ENCODE measurements at regions not wholly inside any gene's neighbourhood (a gene's known extent, or its start where the extent isn't known, plus 50 kb on each side); places are given as distances from the start of the nearest gene placed in this dataset.
"Not testable (repeated sequence)": the region's sequence is repeated elsewhere in the genome, so short reads cannot be mapped to it uniquely, and the experiment has no call there.

DNA sequence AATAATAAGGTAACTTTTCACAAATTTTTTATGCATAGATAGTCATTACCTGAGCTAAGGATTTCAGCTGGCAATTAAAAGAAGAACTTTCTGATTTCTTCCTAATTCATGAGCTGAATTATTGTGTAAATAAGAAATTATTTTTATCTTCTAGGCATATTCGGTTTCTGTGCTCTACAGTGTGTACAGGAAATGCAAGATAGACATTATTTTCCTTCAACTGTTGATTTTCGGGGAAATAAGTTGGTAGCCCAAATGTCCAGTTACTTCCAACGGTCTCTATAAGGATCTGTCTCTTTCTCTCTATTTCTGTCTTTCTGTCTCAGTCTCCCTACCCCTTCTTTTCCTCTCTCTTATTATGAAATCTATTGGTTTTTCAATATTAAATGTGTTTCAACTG is 137.3 kb upstream of the CLNK start:
- DNase-seq (ENCODE audit: low read depth): no peak

DNA sequence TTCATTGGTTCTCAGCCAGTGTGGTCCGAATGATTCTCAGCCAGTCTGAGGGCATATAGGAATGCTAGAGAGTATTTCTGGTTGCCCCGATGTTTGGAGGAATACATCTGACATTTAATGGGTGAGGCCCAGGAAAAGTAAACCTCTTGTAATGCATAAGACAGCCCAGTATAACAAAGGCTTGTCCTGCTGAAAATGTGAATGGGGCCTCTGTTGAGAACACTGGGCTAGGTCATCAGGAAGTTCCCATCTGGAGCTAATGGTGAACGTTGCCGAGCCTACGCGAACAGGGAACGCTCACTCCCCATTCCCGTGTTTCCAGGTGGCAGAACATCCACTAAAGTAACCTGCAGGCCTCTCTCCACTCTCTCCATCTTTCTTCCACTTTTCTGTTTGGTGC is 132.0 kb upstream of the CLNK start:
- DNase-seq (ENCODE audit: low read depth): no peak

DNA sequence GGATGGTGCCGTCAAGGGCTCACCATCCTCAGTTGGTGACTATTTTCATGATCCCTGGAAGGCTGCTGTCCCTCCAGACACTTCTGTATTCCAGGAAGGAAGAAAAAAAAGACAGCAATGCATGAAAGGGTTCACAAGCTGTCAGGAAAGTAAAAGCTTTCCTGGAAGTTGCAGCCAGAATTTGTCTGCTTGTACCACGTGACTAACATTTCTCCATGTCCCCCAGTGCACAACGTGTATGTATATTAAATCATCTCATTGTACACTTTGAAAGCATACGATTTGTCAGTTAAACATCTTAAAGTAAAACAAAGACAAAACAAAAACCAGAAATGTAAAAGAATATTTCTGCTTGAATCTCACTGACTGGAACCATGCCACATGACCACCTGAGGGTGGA is 127.4 kb upstream of the CLNK start:
- DNase-seq (ENCODE audit: low read depth): no peak

DNA sequence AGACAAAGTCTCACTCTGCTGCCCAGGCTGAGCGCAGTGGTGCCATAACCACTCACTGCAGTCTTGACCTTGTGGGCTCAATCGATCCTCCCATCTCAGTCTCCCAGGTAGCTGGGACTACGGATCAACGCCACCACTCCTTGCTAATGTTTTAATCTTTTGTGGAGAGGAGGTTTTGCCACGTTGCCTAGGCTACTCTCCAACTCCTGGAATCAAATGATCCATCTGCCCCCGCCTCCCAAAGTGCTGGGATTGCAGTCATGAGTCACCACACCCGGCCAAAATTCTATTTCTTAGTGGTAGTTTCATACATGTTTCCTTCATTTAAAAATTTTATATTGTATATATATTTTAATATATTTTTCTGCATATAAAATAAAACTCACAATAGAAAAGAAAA is 125.8 kb upstream of the CLNK start:
- DNase-seq (ENCODE audit: low read depth): no peak

DNA sequence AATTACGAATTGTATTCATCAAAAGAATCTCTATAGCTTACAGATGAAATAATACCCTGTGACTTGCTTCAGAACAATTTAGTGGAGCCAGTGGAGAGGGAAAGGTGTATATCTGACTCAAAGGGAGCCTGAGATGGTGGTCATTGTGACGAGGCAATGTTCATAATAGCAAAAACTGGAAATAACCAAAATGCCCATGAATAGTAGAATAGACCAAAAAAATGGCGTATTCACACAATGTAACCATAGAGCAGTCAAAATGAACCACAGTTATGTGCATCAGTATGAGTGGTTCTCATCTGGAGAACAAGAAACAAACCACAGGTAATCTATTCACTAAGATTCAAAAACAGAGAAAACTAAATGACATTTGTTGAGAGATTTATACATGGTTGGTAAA is 125.3 kb upstream of the CLNK start:
- no peak for DNase-seq (ENCODE audit: low read depth)

DNA sequence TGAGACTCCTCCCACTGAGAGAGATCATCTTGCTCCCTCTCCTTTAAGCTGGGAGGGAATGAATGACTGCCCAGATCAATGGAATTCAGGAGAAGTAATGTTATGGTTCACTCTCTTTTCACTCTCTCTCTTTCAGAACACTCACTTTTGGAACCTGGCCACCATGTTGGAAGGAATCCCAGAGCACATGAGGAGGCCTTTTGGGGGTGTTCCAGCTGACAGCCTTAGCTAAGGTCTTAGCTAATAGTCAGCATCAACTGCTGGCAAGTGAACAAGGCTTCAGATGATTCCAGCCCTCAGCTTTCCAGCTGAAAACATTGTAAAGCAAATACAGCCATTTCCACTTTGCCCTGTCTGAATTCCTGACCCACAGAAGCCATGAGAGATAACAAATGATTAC is 124.0 kb upstream of the CLNK start:
- no peak for DNase-seq (ENCODE audit: low read depth)

DNA sequence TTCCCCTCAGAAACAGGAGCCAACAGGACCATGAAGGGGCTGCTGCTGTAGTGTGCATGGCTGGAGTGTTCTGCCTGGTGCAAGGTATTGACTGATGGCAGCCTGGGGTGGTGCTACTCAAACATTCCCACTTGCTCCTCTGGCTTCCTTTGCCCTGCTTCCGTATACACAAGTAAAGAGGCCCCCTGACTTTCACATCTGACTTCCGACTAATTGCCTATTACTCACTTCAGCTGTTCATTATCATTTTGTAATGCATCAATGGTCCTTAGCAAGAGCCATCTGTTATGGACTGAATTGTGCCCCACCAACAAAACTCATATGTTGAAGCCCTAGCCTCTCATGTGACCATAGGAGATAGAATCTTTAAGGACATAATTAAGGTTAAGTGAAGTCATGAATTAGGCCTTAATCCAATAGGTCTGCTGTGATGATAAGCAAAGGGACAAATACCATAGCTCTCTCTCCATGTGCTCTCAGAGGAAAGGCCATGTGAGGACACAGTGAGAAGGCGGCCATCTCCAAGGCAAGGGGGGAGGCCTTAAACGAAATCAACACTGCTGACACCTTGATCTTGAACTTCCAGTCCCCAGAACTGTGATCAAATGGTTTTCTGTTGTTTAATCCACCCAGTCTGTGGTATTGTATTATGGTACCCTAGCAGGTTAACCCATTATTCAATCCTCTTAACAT is 122.5 kb upstream of the CLNK start:
- DNase-seq (ENCODE audit: low read depth): no peak

DNA sequence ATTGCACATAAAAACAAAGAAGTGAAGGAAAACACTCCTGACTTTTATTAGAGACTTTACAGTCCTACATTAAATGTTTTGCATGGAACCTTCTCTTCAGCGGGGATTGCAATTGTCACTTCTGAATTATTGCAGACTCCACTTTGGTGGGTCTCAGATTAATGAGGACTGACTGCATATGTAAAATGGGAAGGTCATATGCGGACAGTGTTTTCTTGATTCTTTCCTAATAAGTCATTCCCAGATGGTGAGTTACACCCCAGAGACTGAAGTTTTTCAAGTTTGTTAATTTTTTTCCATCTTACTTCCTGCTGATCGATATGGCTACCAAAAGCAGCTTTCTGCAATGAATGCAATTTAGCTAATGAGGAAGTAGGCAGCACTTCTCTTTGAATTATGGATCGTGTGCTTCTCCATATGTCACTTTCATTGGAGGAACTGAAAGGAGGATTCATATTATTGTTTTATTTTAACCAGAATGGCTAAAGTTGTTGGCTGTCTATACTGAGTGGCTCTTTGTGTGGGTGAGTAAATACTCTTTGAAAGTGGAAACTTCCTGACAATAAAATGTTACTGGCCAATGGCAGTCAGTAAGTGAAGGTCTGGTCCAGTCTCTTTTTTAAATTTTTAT is 119.3 kb upstream of the CLNK start:
- no peak for DNase-seq (ENCODE audit: low read depth)

DNA sequence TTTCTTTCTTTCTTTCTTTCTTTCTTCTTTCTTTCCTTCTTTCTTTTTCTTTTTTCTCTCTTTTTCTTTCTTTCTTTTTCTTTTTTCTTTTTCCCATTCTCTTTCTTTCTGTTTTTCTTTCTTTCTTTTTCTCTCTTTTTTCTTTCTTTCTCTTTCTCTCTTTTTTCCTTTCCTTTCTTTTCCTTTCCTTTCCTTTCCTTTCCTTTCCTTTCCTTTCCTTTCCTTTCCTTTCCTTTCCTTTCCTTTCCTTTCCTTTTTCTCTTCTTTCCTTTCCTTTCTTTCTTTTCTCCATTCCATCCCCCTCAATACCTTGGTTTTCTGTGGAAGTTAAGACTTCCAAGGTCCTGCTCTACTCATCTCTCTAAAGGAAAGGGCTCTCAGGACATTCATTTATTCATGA is 102.8 kb upstream of the CLNK start:
- DNase-seq (ENCODE audit: low read depth): no peak

DNA sequence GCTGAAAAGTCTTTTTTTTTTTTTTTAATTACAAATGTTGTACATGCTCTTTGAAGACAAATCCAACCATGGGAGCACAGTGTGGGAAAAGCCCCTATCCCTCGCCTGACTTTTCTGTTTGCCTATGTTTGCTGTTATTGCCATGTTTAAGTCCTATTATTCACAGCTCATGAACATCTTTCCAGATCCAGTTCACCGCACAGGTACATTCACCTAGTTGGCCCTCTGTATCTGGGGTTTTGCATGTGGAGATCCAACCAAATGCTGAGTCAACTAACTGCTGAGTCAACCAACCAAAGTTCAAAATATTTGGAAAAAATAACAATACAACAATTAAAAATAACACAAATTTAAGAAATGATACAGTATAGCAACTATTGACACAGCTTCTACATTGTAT is 100.1 kb upstream of the CLNK start:
- no peak for DNase-seq (ENCODE audit: low read depth)

DNA sequence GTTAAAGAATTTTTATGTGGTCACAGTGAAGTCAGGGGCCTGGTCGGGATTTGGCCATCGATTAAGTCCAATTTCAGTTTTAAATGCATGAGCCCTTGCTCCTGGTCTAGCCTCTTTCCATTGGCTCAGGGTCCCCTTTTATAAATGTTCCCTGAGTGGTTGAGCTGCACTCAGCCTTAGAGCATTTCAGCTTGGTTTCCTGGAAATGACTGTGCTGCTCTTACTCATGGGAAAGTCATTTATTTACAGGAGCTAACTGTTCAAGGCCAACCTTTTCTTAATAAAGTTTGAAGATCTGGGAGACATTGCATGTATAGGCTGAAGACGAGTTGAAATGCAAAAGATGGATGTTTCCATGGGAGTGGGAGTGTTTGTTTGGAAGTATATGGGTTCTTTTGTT is 98.8 kb upstream of the CLNK start:
- DNase-seq (ENCODE audit: low read depth): no peak

DNA sequence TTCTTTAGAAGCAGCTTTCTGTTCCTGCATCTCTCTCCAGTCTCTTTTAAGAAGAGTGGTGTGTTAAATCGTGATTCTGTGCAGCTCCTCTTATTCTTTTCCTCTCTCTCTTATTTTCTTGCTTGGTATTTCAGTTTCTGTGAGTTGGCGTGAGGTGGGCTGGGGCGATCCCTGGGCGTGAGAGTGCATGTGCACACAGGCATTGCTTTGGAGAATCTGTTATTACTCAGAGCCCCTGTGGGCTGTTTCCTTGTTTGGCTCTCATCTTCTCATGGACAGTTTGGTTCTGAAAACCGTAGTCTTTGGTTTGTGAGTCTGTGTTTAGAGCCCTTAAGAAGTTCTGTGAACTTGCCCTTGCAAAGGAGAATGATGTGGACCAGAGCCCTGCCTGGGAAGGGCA is 97.2 kb upstream of the CLNK start:
- no peak for DNase-seq (ENCODE audit: low read depth)

DNA sequence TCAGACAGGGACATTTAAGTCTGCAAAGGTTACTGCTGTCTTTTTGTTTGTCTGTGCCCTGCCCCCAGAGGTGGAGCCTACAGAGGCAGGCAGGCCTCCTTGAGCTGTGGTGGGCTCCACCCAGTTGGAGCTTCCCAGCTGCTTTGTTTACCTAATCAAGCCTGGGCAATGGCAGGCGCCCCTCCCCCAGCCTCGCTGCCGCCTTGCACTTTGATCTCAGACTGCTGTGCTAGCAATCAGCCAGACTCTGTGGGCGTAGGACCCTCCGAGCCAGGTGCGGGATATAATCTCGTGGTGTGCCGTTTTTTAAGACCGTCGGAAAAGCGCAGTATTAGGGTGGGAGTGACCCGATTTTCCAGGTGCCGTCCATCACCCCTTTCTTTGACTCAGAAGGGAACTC is 96.2 kb upstream of the CLNK start:
- DNase-seq (ENCODE audit: low read depth): not testable (repeated sequence)

DNA sequence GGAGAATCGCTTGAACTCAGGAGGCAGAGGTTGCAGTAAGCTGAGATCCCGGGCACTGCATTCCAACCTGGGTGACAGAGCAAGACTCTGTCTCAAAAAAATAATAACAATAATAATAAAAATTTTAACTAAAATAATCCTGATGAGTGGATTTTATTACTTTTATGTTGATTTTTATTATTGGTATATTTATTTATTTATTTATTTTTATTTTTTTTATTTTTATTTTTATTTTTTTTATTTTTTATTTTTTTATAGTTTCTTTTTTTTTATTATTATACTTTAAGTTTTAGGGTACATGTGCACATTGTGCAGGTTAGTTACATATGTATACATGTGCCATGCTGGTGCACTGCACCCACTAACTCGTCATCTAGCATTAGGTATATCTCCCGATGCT is 90.6 kb upstream of the CLNK start:
- DNase-seq (ENCODE audit: low read depth): not testable (repeated sequence)

DNA sequence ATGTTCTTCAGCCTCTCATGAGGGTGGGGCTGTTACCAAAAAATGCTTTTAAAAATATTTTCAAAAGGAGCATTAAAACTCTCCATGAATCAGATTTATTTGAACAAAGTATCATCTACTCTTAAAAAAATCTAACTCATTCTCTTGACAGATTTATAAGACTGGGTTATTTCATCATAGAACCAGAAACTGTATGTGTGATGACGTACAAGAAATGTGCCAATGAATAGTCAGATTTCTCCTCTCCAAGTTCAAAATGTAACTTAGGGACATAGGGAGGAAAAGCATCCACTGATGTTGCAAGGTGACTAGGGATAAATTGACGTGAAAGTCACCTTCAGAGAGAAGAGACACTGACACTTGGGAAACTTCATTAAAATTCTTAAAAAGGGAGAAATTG is 89.1 kb upstream of the CLNK start:
- DNase-seq (ENCODE audit: low read depth): no peak

DNA sequence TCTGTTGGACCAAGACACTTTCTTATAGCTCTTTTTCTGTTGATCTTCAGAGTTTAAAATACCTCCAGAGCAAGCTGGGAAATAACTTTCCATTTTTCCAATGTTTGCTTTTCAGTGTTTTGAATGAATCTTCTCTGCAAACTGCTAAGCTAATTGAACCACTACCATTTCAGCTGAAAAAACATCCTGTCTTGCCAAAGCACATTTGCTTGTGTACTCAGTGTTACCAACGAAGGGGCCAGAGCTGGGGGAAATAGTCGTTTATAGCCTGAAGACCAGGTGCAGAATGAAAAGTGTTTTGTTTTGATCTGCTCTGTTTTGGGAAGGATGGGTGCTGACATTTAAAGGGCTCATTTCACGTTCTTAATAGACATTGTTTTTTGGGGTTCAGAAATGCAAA is 88.4 kb upstream of the CLNK start:
- DNase-seq (ENCODE audit: low read depth): no peak

DNA sequence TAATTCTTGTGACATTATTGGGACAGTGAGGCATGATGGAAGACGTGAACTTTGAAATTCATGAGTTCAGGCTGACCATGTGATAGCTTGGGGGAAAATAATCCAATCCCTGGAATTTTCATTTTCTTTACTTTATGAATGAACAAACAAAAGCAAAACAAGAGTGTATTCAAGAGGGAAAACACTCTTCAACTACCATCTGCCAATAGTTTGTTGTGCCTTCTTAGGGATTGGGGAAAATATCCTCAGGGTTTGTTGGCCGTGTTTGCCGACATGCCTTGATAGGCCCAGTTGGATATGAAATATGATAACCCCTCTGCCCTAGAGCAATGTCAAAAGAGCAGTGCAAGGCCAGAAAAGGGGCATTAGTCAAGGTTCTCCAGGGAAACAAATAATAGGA is 80.8 kb upstream of the CLNK start:
- DNase-seq (ENCODE audit: low read depth): no peak

DNA sequence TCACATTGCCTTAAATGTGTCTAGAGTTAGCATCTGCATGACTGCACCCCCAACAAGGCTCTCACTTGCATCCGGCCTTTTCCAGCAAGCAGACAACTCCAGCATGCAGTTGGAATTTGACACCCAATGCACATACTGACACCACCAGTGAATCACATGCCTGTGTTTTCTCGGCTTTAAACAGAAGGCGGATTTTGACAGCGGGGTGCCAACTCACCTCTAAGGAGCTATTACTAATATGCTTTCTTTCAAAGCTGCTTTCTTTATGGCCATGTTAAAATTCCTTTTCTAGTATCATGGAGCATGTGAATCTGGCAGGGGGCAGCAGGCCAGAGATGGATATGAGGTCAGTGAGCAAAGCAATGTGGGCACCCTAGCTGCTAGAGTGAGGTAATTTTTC is 78.0 kb upstream of the CLNK start:
- no peak for DNase-seq (ENCODE audit: low read depth)

DNA sequence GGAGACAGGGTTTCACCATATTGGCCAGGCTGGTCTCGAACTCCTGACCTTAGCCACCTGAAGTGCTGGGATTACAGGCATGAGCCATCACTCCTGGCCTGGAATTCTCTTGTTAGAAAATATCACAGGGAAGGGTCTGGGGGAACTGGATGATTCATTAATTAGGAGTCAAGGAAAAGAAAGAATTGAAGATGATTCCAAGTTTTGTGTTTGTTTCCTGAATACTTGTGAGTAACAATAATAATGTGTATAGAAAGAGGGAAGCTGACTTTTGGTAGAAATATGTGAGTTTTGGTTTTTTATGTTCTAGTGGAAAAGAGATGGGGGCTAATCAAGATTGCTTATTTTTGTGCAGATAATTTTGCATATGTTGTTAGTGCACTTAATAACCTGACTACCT is 77.3 kb upstream of the CLNK start:
- DNase-seq (ENCODE audit: low read depth): no peak

DNA sequence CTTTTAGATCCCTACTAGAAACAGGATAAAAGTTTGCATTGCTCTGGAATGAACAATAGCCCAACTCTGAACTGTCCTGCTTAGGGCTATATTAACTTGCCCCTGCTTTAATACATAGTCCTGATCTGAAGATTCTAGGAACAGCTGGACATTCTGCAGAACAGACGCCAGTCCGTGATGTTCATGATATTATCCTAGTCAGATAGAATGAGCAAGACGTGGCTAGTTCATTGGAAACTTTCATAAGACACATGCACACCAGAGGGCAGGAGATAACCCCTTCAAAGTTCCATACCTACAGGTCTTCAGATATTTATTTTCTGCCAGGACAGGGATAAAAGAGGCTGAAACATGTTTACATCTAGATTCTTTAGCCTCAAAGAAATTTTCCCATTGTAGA is 75.5 kb upstream of the CLNK start:
- DNase-seq (ENCODE audit: low read depth): no peak

DNA sequence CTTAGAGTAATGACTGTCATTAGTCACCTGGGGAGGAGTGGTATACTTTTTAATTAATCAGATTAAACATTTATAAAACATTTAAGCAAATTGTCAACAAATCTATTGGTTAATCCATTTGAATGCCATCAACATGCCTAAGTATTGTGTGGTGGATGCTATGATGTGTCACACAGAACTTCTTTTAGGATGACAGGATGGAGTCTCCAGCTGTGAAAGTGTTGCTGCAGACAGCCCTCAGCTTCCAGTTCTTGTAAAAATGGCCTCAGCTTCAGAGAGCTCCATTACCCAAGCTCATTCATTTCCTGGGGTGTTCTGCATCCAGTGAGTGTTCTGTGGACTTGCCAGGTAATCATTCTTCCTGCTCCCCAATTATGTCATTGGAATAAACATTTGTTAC is 74.3 kb upstream of the CLNK start:
- no peak for DNase-seq (ENCODE audit: low read depth)

DNA sequence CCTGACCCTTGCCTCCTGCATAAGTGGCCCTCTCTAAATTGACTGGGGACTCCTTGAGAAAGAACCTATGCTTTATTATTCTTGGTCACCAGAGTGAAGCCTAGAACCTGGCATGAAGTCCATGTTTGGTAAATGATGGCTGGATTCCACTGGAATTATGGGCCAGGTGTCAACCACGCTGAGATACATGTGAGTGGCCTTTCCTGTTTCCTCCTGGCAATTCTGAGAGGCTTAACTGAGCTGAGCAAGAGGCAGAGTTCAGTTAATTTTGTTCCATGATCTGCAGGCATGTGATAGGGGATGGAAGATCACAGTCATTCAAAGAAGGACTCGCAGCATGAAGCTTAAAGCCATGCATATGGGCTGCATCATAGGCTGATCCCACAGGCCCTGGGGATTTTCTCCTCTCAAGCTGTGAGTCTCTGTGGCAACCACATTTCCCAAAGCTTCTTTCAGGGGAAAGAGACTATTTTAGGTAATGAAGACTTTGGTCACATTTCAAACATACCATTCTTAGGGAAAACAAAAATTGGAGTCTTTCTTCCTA is 69.4 kb upstream of the CLNK start:
- no peak for DNase-seq (ENCODE audit: low read depth)

DNA sequence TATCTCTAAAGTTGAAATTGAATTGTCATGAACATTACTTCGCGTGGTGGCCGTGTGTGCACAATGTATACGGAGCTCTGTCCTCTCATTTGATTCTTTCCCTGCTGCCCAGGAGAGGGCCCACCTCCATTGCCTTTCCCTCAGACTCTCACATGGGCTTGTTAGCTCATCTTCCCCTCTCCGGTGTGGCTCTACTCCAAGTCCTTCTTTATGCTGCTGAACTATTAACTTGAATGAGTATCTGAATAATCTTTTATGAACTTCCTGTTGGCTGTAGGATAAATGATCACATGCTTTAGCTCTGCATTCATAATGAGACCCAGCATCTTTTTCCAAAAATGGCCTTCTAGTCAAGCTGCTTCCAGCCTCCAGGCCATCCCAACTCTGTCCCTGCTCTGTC is 68.8 kb upstream of the CLNK start:
- DNase-seq (ENCODE audit: low read depth): no peak

DNA sequence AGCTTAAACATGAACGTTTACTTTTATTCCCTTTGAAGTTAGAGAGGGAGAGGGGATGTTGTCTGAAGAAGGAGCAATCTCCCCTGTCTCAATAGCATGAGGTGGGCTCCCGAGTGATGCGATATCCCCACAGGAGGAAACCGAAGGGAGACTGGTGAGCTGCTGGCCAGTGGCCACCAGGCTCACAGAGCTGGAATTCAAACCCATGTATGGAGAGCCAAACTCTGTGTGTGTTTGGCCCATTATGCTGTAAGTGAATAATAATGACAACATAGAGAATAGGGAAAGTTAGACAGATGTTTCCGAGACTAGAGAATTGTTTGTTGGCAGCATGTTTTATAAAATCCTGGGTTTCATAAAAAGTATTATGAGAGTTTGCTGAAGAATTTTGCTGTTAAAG is 66.1 kb upstream of the CLNK start:
- DNase-seq (ENCODE audit: low read depth): no peak

Measured in fibroblast of gingiva (primary cell).